Activated CD8-positive, alpha-beta memory T cell treated with anti-CD3 and anti-CD28 coated beads, Interleukin-2, amount 10 ng/mL, durations not matched to agents 7 days and 5 days (primary cell): ENCODE measurements at regions not wholly inside any gene's neighbourhood (a gene's known extent, or its start where the extent isn't known, plus 50 kb on each side); places are given as distances from the start of the nearest gene placed in this dataset.
A peak's percentile ranks its signal among the peaks of the same experiment; 100 is the strongest.

Experiments
- ATAC-seq: fragments of 150-1000 bp; cut with Tn5 transposase; one replicate; pipeline ENCODE4 v1.10.0; 2021; ENCODE audit warnings: moderate library complexity
- CTCF ChIA-PET: fragments of 350-600 bp; sonication (Branson Sonifier 250); formaldehyde crosslinking; loops from one replicate; lab custom pipeline; 2021; ENCODE audit warnings: antibody characterized with exemption; lab: Charles Lee
- DNase-seq: peaks from one replicate; pipeline ENCODE4 v3.0.0-alpha.2; 2020
- H3K27ac Mint-ChIP-seq: one replicate; pipeline ENCODE4 v1.8.0; 2021; ENCODE audit warnings: mild to moderate bottlenecking, mixed read lengths
- H3K27me3 Mint-ChIP-seq: one replicate; pipeline ENCODE4 v1.8.0; 2021; ENCODE audit warnings: mixed read lengths
- H3K36me3 Mint-ChIP-seq: one replicate; pipeline ENCODE4 v1.8.0; 2021; ENCODE audit warnings: mild to moderate bottlenecking, mixed read lengths
- H3K4me1 Mint-ChIP-seq: one replicate; pipeline ENCODE4 v1.8.0; 2021; ENCODE audit warnings: mixed read lengths
- H3K4me3 Mint-ChIP-seq: one replicate; pipeline ENCODE4 v1.8.0; 2021; ENCODE audit warnings: mild to moderate bottlenecking, moderate library complexity, mixed read lengths
- H3K9me3 Mint-ChIP-seq: one replicate; pipeline ENCODE4 v1.8.0; 2022; ENCODE audit warnings: low read depth, mixed read lengths

GRCh38 chr18:70493461-70493860, 204.6 kb downstream of the SOCS6 start:
- Mint-ChIP-seq H3K27me3 (peaks cover 2% of the 10 kb centered on the region), H3K9me3 (no peaks in the 10 kb centered on the region), H3K4me1 (no peaks in the 10 kb centered on the region), H3K36me3 (no peaks in the 10 kb centered on the region), H3K27ac (no peak overlapping the region), H3K4me3 (no peak overlapping the region)
- CTCF ChIA-PET, result no interaction called here
- DNase-seq, result no peak
- ATAC-seq, result no peak

GRCh38 chr18:70491734-70492348, 203.0 kb downstream of the SOCS6 start:
- CTCF ChIA-PET, result interaction anchor here (0.6 to 2.3 kb wide), 5 partner anchors 10 to 63 kb away, joined by 3 to 7 read pairs (median 4); no protein-coding TSS in a partner anchor
- Mint-ChIP-seq H3K27ac (no peak overlapping the region), H3K27me3 (peaks cover 2% of the 10 kb centered on the region), H3K4me1 (no peaks in the 10 kb centered on the region), H3K4me3 (no peak overlapping the region), H3K9me3 (no peaks in the 10 kb centered on the region), H3K36me3 (no peaks in the 10 kb centered on the region)
- ATAC-seq (peak; percentile 64), DNase-seq (peak; percentile 62)

- CTCF ChIA-PET, result interaction anchor here (0.9 to 2.3 kb wide), 8 partner anchors 9 to 41 kb away, joined by 3 to 6 read pairs (median 3); no protein-coding TSS in a partner anchor
- H3K4me1 Mint-ChIP-seq, result no peaks in the 10 kb centered on the region
- no peaks in the 10 kb centered on the region for H3K36me3 Mint-ChIP-seq
- no peak overlapping the region for H3K4me3 Mint-ChIP-seq
- no peaks in the 10 kb centered on the region for H3K9me3 Mint-ChIP-seq
- H3K27me3 Mint-ChIP-seq, result peaks cover 2% of the 10 kb centered on the region
- H3K27ac Mint-ChIP-seq, result no peak overlapping the region
- DNase-seq (no peak), ATAC-seq (no peak)
Observed at GRCh38 chr18:70489986-70490933, 201.4 kb downstream of the SOCS6 start.

GRCh38 chr18:70489571-70489970, 200.7 kb downstream of the SOCS6 start:
- Mint-ChIP-seq H3K27me3 (peaks cover 2% of the 10 kb centered on the region), H3K9me3 (no peaks in the 10 kb centered on the region), H3K27ac (no peak overlapping the region), H3K4me1 (no peaks in the 10 kb centered on the region), H3K4me3 (no peak overlapping the region), H3K36me3 (no peaks in the 10 kb centered on the region)
- DNase-seq, result no peak
- ATAC-seq, result no peak
- CTCF ChIA-PET, result interaction anchor here (0.9 to 2.3 kb wide), 4 partner anchors 14 to 20 kb away, joined by 3 to 6 read pairs (median 4); no protein-coding TSS in a partner anchor

GRCh38 chr18:70469916-70470315, 181.1 kb downstream of the SOCS6 start:
- Mint-ChIP-seq H3K27me3 (no peaks in the 10 kb centered on the region), H3K9me3 (peaks cover 1% of the 10 kb centered on the region), H3K4me3 (no peak overlapping the region), H3K36me3 (no peaks in the 10 kb centered on the region), H3K27ac (no peak overlapping the region), H3K4me1 (no peaks in the 10 kb centered on the region)
- CTCF ChIA-PET, result interaction anchor here (0.8 to 1.2 kb wide), 2 partner anchors 20 to 21 kb away, joined by 3 to 4 read pairs; no protein-coding TSS in a partner anchor
- DNase-seq (no peak), ATAC-seq (no peak)

- Mint-ChIP-seq H3K27ac (no peak overlapping the region), H3K27me3 (peaks cover 8% of the 10 kb centered on the region), H3K4me3 (no peak overlapping the region), H3K36me3 (no peaks in the 10 kb centered on the region), H3K4me1 (peaks cover 6% of the 10 kb centered on the region), H3K9me3 (peaks cover 2% of the 10 kb centered on the region)
- DNase-seq (no peak), ATAC-seq (no peak)
- CTCF ChIA-PET, result interaction anchor here (1.2 kb wide), 1 partner anchor 22 kb away, joined by 4 read pairs; no protein-coding TSS in a partner anchor
Observed at GRCh38 chr18:70468861-70469547, 180.2 kb downstream of the SOCS6 start.

- H3K4me1 Mint-ChIP-seq, result peaks cover 8% of the 10 kb centered on the region
- no peaks in the 10 kb centered on the region for H3K36me3 Mint-ChIP-seq
- no peak overlapping the region for H3K27ac Mint-ChIP-seq
- DNase-seq (no peak), ATAC-seq (peak; percentile 33)
- peaks cover 2% of the 10 kb centered on the region for H3K9me3 Mint-ChIP-seq
- H3K4me3 Mint-ChIP-seq, result peak overlapping the region; percentile 23
- CTCF ChIA-PET, result no interaction called here
- peaks cover 35% of the 10 kb centered on the region for H3K27me3 Mint-ChIP-seq
Observed at GRCh38 chr18:70464343-70465114, 175.7 kb downstream of the SOCS6 start.

GRCh38 chr18:70463085-70463484, 174.2 kb downstream of the SOCS6 start:
- H3K36me3 Mint-ChIP-seq, result no peaks in the 10 kb centered on the region
- ATAC-seq, result no peak
- CTCF ChIA-PET, result interaction anchor here (1.8 kb wide), 1 partner anchor 9 kb away, joined by 8 read pairs; no protein-coding TSS in a partner anchor

GRCh38 chr18:70462078-70462439, 173.2 kb downstream of the SOCS6 start:
- Mint-ChIP-seq H3K4me1 (peaks cover 8% of the 10 kb centered on the region), H3K27ac (no peak overlapping the region), H3K4me3 (no peak overlapping the region), H3K36me3 (no peaks in the 10 kb centered on the region), H3K27me3 (peaks cover 37% of the 10 kb centered on the region), H3K9me3 (peaks cover 2% of the 10 kb centered on the region)
- ATAC-seq, result no peak
- CTCF ChIA-PET, result interaction anchor here (1.8 kb wide), 1 partner anchor 8 kb away, joined by 8 read pairs; no protein-coding TSS in a partner anchor
- DNase-seq, result no peak

More at GRCh38 chr18:70463085-70463484, 174.2 kb downstream of the SOCS6 start:
- Mint-ChIP-seq H3K27ac (no peak overlapping the region), H3K27me3 (peaks cover 37% of the 10 kb centered on the region), H3K9me3 (peaks cover 2% of the 10 kb centered on the region), H3K4me3 (no peak overlapping the region), H3K4me1 (peaks cover 8% of the 10 kb centered on the region)
- no peak for DNase-seq

GRCh38 chr18:70461323-70462077, 172.7 kb downstream of the SOCS6 start:
- ATAC-seq, result no peak
- no peak overlapping the region for H3K4me3 Mint-ChIP-seq
- H3K4me1 Mint-ChIP-seq, result peaks cover 8% of the 10 kb centered on the region
- H3K27me3 Mint-ChIP-seq, result peaks cover 37% of the 10 kb centered on the region
- DNase-seq, result no peak
- CTCF ChIA-PET, result interaction anchor here (0.6 kb wide), 1 partner anchor 259 kb away, joined by 3 read pairs; no protein-coding TSS in a partner anchor
- H3K27ac Mint-ChIP-seq, result no peak overlapping the region
- peaks cover 2% of the 10 kb centered on the region for H3K9me3 Mint-ChIP-seq
- no peaks in the 10 kb centered on the region for H3K36me3 Mint-ChIP-seq

GRCh38 chr18:70459731-70460130, 170.9 kb downstream of the SOCS6 start:
- Mint-ChIP-seq H3K4me1 (peaks cover 6% of the 10 kb centered on the region), H3K9me3 (no peaks in the 10 kb centered on the region), H3K27me3 (peaks cover 35% of the 10 kb centered on the region), H3K27ac (no peak overlapping the region), H3K36me3 (no peaks in the 10 kb centered on the region), H3K4me3 (no peak overlapping the region)
- no peak for DNase-seq
- CTCF ChIA-PET, result no interaction called here
- ATAC-seq, result no peak

GRCh38 chr18:70459251-70459650, 170.4 kb downstream of the SOCS6 start:
- Mint-ChIP-seq H3K27ac (no peak overlapping the region), H3K4me1 (peaks cover 3% of the 10 kb centered on the region), H3K4me3 (no peak overlapping the region), H3K27me3 (peaks cover 31% of the 10 kb centered on the region), H3K9me3 (no peaks in the 10 kb centered on the region), H3K36me3 (no peaks in the 10 kb centered on the region)
- no peak for ATAC-seq
- CTCF ChIA-PET, result no interaction called here
- no peak for DNase-seq
